ENCODE measurements at regions not wholly inside any gene's neighbourhood (a gene's known extent, or its start where the extent isn't known, plus 50 kb on each side); places are given as distances from the start of the nearest gene placed in this dataset.
A peak's percentile ranks its signal among the peaks of the same experiment; 100 is the strongest.

- TF ChIP-seq CTCF (IDR thresholded peaks at IDR 0.05; ENCODE audit: insufficient read depth, low read depth, low read length), result no peak
- no peak overlapping the region for H3K4me3 ChIP-seq (ENCODE audit: low read depth, low read length)
- no peak for DNase-seq (ENCODE audit: low read depth)
Observed at GRCh38 chr9:82598241-82599039, 464.5 kb downstream of the RASEF start.

- H3K4me3 ChIP-seq (ENCODE audit: low read depth, low read length), result no peak overlapping the region
- no peak for DNase-seq (ENCODE audit: low read depth)
- no peak for TF ChIP-seq CTCF (IDR thresholded peaks at IDR 0.05; ENCODE audit: insufficient read depth, low read depth, low read length)
Observed at GRCh38 chr9:82599336-82599949, 463.5 kb downstream of the RASEF start.

GRCh38 chr9:82600536-82601292 lies 462.2 kb downstream of the RASEF start:
- TF ChIP-seq CTCF (IDR thresholded peaks at IDR 0.05; ENCODE audit: insufficient read depth, low read depth, low read length), result no peak
- H3K4me3 ChIP-seq (ENCODE audit: low read depth, low read length), result no peak overlapping the region
- no peak for DNase-seq (ENCODE audit: low read depth)

GRCh38 chr9:82601293-82601771 lies 461.6 kb downstream of the RASEF start:
- no peak overlapping the region for H3K4me3 ChIP-seq (ENCODE audit: low read depth, low read length)
- TF ChIP-seq CTCF (IDR thresholded peaks at IDR 0.05; ENCODE audit: insufficient read depth, low read depth, low read length), result no peak
- DNase-seq (ENCODE audit: low read depth), result peak; percentile 48

- no peak for TF ChIP-seq CTCF (IDR thresholded peaks at IDR 0.05; ENCODE audit: insufficient read depth, low read depth, low read length)
- no peak overlapping the region for H3K4me3 ChIP-seq (ENCODE audit: low read depth, low read length)
- DNase-seq (ENCODE audit: low read depth), result peak; percentile 5
Observed at GRCh38 chr9:82604947-82605656, 457.8 kb downstream of the RASEF start.

GRCh38 chr9:82605657-82606031 lies 457.3 kb downstream of the RASEF start:
- TF ChIP-seq CTCF (IDR thresholded peaks at IDR 0.05; ENCODE audit: insufficient read depth, low read depth, low read length), result no peak
- no peak for DNase-seq (ENCODE audit: low read depth)
- no peak overlapping the region for H3K4me3 ChIP-seq (ENCODE audit: low read depth, low read length)

Measured in fibroblast of villous mesenchyme (primary cell).